ENCODE measurements at regions not wholly inside any gene's neighbourhood (a gene's known extent, or its start where the extent isn't known, plus 50 kb on each side); places are given as distances from the start of the nearest gene placed in this dataset.

GRCh38 chr7:20021066-20021465, 196.1 kb downstream of the MACC1 start:
- TF ChIP-seq CTCF (IDR thresholded peaks at IDR 0.05) (no peak), POLR2A (IDR thresholded peaks at IDR 0.05) (no peak)

All from ovary (tissue), 3 donors.